Left lung (tissue), 4 donors: ENCODE measurements at regions not wholly inside any gene's neighbourhood (a gene's known extent, or its start where the extent isn't known, plus 50 kb on each side); places are given as distances from the start of the nearest gene placed in this dataset.

ENCODE experiments used
- ATAC-seq: fragments of 200-7000 bp; cut with Tn5 transposase; one replicate; pipeline ENCODE4 v1.9.1; 2020; ENCODE audit warnings: moderate library complexity
- DNase-seq, 4 donors: peaks; one replicate each; pipeline ENCODE4 v3.0.0-alpha.2; 2013 to 2020
- H3K27ac ChIP-seq, 2 donors: fragments of 200-600 bp; sonication (generic) in 1 of 2; one replicate each; pipeline versions ENCODE4 v1.5.0 to v1.8.0; 2020 to 2021
- H3K27me3 ChIP-seq, 2 donors: fragments of 200-600 bp; sonication (generic) in 1 of 2; one replicate each; pipeline versions ENCODE4 v1.5.0 to v1.8.0; 2020 to 2021
- H3K36me3 ChIP-seq, 2 donors: fragments of 200-600 bp; sonication (generic) in 1 of 2; one replicate each; pipeline versions ENCODE4 v1.5.0 to v1.8.0; 2020 to 2021
- H3K4me1 ChIP-seq, 2 donors: fragments of 200-600 bp; one replicate each; pipeline ENCODE4 v1.8.0; 2021
- H3K4me3 ChIP-seq, 2 donors: fragments of 200-600 bp; sonication (generic) in 1 of 2; one replicate each; pipeline versions ENCODE4 v1.5.0 to v1.8.0; 2020 to 2021; ENCODE audit warnings: mild to moderate bottlenecking in 1 of 2
- H3K9me3 ChIP-seq, 2 donors: fragments of 200-600 bp; sonication (generic) in 1 of 2; one replicate each; pipeline versions ENCODE4 v1.5.0 to v1.8.0; 2020 to 2021
- intact Hi-C, 2 donors: fragments of 100-400 bp; cut with DNase I; formaldehyde crosslinking; loops; one replicate each; pipeline versions ENCODE4 v1.11.2 to v1.14.2; 2022
- TF ChIP-seq, protein P1 (sequence below), 2 donors: fragments of 200-600 bp; sonication (generic) in 1 of 2; IDR thresholded peaks; one replicate each; pipeline versions ENCODE4 v1.5.0 to v1.8.0; 2021; ENCODE audit warnings: antibody characterized with exemption in 2 of 2
- donor health status: DM: no; HTN: yes; CAD: no.
- donor health status: DM: no; HTN: no; CAD: no.

DNA sequence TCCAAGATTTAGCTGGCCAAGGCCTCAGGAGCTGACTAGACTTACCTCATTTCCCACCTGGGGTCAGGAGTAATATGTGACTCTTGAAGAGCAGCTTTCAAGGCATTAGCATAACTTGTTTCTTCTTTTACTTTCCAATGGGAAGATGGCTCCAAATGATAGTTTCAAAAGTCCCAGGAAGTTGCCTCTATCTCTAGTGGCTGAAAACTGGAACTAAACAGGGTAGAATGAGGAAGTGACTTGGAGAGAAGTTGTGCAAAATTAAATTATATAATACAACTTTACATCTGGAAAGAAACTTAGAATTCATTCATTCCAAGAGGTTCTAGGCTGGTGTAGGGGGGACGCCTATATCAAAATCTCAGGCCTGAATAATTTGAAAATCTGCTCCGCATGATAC, 250.1 kb upstream of the FMN2 start:
- ATAC-seq (peak; percentile 14), DNase-seq (no peak)
- H3K27me3 ChIP-seq: no peaks in the 10 kb centered on the region
- no peaks in the 10 kb centered on the region for H3K4me1 ChIP-seq
- H3K36me3 ChIP-seq: no peaks in the 10 kb centered on the region
- intact Hi-C loops: no loop called here
- no peaks in the 10 kb centered on the region for H3K9me3 ChIP-seq
- no peak overlapping the region for H3K4me3 ChIP-seq
- H3K27ac ChIP-seq: no peak overlapping the region
- TF ChIP-seq, protein P1, sequence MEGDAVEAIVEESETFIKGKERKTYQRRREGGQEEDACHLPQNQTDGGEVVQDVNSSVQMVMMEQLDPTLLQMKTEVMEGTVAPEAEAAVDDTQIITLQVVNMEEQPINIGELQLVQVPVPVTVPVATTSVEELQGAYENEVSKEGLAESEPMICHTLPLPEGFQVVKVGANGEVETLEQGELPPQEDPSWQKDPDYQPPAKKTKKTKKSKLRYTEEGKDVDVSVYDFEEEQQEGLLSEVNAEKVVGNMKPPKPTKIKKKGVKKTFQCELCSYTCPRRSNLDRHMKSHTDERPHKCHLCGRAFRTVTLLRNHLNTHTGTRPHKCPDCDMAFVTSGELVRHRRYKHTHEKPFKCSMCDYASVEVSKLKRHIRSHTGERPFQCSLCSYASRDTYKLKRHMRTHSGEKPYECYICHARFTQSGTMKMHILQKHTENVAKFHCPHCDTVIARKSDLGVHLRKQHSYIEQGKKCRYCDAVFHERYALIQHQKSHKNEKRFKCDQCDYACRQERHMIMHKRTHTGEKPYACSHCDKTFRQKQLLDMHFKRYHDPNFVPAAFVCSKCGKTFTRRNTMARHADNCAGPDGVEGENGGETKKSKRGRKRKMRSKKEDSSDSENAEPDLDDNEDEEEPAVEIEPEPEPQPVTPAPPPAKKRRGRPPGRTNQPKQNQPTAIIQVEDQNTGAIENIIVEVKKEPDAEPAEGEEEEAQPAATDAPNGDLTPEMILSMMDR (IDR thresholded peaks at IDR 0.05): no peak

DNA sequence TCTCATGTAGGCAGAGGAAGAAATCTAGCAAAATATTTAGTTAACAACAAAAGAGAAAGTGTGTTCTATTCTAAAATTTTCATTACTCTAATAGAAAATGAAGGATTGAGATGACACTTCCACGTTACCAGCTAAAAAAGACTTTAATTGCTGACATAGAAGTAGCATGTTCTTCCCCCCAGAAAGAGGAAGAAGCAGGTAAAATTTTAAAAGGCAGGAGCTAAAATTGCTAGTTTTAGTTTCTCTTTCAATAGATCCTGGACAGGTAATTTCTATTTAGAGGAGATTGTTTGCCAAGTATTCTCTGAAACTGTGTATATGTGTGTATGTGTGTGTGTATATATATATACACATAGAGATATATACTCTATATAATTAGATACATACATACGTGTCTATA, 248.1 kb upstream of the FMN2 start:
- TF ChIP-seq, protein P1 (IDR thresholded peaks at IDR 0.05): no peak
- ATAC-seq (no peak), DNase-seq (no peak)
- intact Hi-C loops: no loop called here
- Histone ChIP-seq H3K27me3 (no peaks in the 10 kb centered on the region), H3K4me1 (no peaks in the 10 kb centered on the region), H3K27ac (no peak overlapping the region), H3K9me3 (no peaks in the 10 kb centered on the region), H3K36me3 (no peaks in the 10 kb centered on the region), H3K4me3 (no peak overlapping the region)

DNA sequence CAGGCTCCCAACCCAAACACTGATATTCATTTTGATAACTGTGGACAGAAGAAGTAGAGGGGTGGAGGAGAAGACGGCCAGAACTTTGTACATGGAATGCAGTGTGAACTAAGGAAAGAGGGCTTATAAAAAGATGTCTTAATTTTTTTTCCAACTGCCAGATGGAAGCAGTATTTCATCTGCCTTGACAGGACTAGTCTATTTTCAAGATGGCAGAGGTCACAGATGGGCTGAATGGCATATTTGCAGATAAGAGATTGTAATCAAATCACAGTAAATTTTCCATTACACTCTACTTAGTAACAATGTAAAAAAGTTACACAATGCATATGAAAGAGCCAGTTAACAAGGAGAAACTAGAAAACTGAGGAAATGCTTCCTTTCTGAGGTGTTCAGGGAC, 246.8 kb upstream of the FMN2 start:
- no peak overlapping the region for H3K4me3 ChIP-seq
- H3K27me3 ChIP-seq: no peaks in the 10 kb centered on the region
- TF ChIP-seq, protein P1 (IDR thresholded peaks at IDR 0.05): no peak
- no peaks in the 10 kb centered on the region for H3K36me3 ChIP-seq
- intact Hi-C loops: no loop called here
- ATAC-seq: no peak
- H3K9me3 ChIP-seq: no peaks in the 10 kb centered on the region
- no peaks in the 10 kb centered on the region for H3K4me1 ChIP-seq
- H3K27ac ChIP-seq: no peak overlapping the region
- no peak for DNase-seq

DNA sequence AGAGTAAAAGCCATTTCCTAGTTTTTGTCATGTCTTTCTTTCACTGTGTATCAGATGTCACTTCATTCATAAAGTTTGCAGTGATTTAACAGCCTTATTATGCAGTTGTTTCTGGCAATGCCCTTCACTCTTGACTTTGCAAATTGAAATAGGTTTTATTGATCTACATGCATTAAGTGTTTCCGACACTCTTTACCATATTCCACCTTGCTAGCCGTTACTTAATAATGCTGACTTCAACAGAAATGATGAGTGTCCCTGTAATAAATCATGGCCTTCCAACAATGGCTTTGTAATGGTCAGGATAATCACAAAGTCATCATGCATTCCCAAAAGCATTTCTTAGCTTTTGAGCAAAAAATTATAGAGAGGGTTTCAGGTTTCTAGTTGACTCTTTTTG, 236.8 kb upstream of the FMN2 start:
- ATAC-seq: no peak

DNA sequence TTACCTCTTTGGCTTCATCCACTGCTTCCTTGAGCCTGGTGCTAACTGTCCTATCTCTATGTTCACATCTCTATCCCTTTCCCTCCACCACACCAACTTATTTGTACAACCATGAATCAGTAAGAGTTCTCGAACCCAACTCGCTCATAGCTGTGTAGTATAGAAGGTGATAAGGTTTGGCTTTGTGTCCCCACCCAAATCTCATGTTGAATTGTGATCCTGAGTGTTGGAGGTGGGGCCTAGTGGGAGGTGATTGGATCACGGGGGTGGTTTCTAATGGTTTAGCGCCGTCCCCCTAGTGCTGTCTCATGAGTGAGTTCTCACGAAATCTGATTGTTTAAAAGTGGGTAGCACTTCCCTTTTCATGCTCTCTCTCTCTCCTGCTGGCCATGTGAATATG, 235.6 kb upstream of the FMN2 start:
- ATAC-seq: no peak

More for the DNA sequence above, 236.8 kb upstream of the FMN2 start:
- no peaks in the 10 kb centered on the region for H3K27me3 ChIP-seq
- TF ChIP-seq, protein P1 (IDR thresholded peaks at IDR 0.05): no peak
- peaks cover 0 to 2% of the 10 kb centered on the region in 2 donors for H3K9me3 ChIP-seq
- H3K27ac ChIP-seq: no peak overlapping the region
- intact Hi-C loops: no loop called here
- H3K4me1 ChIP-seq: peaks cover 0 to 7% of the 10 kb centered on the region in 2 donors
- DNase-seq: no peak
- no peak overlapping the region for H3K4me3 ChIP-seq
- no peaks in the 10 kb centered on the region for H3K36me3 ChIP-seq

More for the DNA sequence above, 235.6 kb upstream of the FMN2 start:
- DNase-seq: no peak
- no peak overlapping the region for H3K27ac ChIP-seq
- no peaks in the 10 kb centered on the region for H3K36me3 ChIP-seq
- TF ChIP-seq, protein P1 (IDR thresholded peaks at IDR 0.05): no peak
- H3K9me3 ChIP-seq: peaks cover 0 to 2% of the 10 kb centered on the region in 2 donors
- intact Hi-C loops: no loop called here
- H3K4me3 ChIP-seq: no peak overlapping the region
- H3K27me3 ChIP-seq: no peaks in the 10 kb centered on the region
- H3K4me1 ChIP-seq: peaks cover 0 to 7% of the 10 kb centered on the region in 2 donors
